IMR-90 (cell line): ENCODE measurements at regions not wholly inside any gene's neighbourhood (a gene's known extent, or its start where the extent isn't known, plus 50 kb on each side); places are given as distances from the start of the nearest gene placed in this dataset.

Source experiments
- ATAC-seq: fragments of 200-7000 bp; cut with Tn5 transposase; 2 replicates; pipeline ENCODE4 v1.9.1; 2020; ENCODE audit warnings: low read depth, mild to moderate bottlenecking, moderate library complexity
- BruUV-seq: library from RNA; stranded (reverse); fragments of 400-500 nt; replicated peaks from 2 replicates; lab custom pipeline; 2021; lab: Mats Ljungman, UMichigan
- CTCF ChIA-PET: fragments of 300-600 bp; formaldehyde crosslinking; extraction: SDS; loops from one replicate; lab custom pipeline; 2021; ENCODE audit warnings: antibody characterized with exemption; lab: Yijun Ruan, JAX
- POLR2A ChIA-PET: fragments of 300-600 bp; sonication (Branson Sonifier 250); formaldehyde crosslinking; loops from one replicate; lab custom pipeline; 2022; ENCODE audit warnings: antibody characterized with exemption; ENCODE audit not compliant: unreplicated experiment; lab: Charles Lee
- DNase-seq: peaks from one replicate; pipeline ENCODE4 v3.0.0; 2013
- H2AFZ ChIP-seq: replicated peaks from 2 replicates; pipeline ENCODE3; 2013; ENCODE audit warnings: low read length, mild to moderate bottlenecking; ENCODE audit not compliant: poor library complexity
- H2AK5ac ChIP-seq: 2 replicates; pipeline ENCODE4 v1.6.1; 2013; ENCODE audit warnings: low read depth, low read length, inconsistent platforms
- H2AK9ac ChIP-seq: replicated peaks from 2 replicates; pipeline ENCODE3; 2013; ENCODE audit warnings: mild to moderate bottlenecking, low read depth, low read length, moderate library complexity; ENCODE audit not compliant: poor library complexity
- H2BK120ac ChIP-seq: 2 replicates; pipeline ENCODE4 v1.6.1; 2013; ENCODE audit warnings: low read depth, low read length, inconsistent platforms
- H2BK15ac ChIP-seq: 3 replicates; pipeline ENCODE4 v1.6.1; 2013; ENCODE audit warnings: low read depth, low read length, inconsistent platforms
- H2BK20ac ChIP-seq: 2 replicates; pipeline ENCODE4 v1.6.1; 2013; ENCODE audit warnings: low read depth, mild to moderate bottlenecking, inconsistent platforms, low read length, moderate library complexity
- H2BK5ac ChIP-seq: 2 replicates; pipeline ENCODE4 v1.6.1; 2013; ENCODE audit warnings: mild to moderate bottlenecking, low read depth, low read length, inconsistent platforms; ENCODE audit not compliant: poor library complexity, severe bottlenecking
- H3K14ac ChIP-seq: replicated peaks from 2 replicates; pipeline ENCODE4 v1.6.1; 2013; ENCODE audit warnings: low read depth, low read length, inconsistent platforms
- H3K18ac ChIP-seq: 2 replicates; pipeline ENCODE4 v1.6.1; 2013; ENCODE audit warnings: low read depth, low read length, control low read depth
- H3K23ac ChIP-seq: 2 replicates; pipeline ENCODE4 v1.6.1; 2013; ENCODE audit warnings: low read depth, low read length, inconsistent platforms
- H3K27ac ChIP-seq: 2 replicates; pipeline ENCODE4 v1.5.1; 2013; ENCODE audit warnings: mild to moderate bottlenecking, control low read depth, low read length; ENCODE audit not compliant: insufficient read depth
- H3K27me3 ChIP-seq: 2 replicates; pipeline ENCODE4 v1.6.1; 2013; ENCODE audit warnings: low read length; ENCODE audit not compliant: control insufficient read depth, insufficient read depth
- H3K36me3 ChIP-seq: 2 replicates; pipeline ENCODE4 v1.6.1; 2013; ENCODE audit warnings: low read length, mixed read lengths; ENCODE audit not compliant: control insufficient read depth, insufficient read depth
- H3K4ac ChIP-seq: 2 replicates; pipeline ENCODE4 v1.6.1; 2013; ENCODE audit warnings: low read depth, low read length, inconsistent platforms
- H3K4me1 ChIP-seq: 2 replicates; pipeline ENCODE4 v1.6.1; 2013; ENCODE audit warnings: low read length, mixed read lengths; ENCODE audit not compliant: control insufficient read depth, insufficient read depth
- H3K4me2 ChIP-seq: 2 replicates; pipeline ENCODE4 v1.6.1; 2013; ENCODE audit warnings: low read depth, mild to moderate bottlenecking, control low read depth, low read length, moderate library complexity
- H3K4me3 ChIP-seq: 2 replicates; pipeline ENCODE4 v1.5.1; 2013; ENCODE audit warnings: low read depth, mild to moderate bottlenecking, control low read depth, low read length, moderate library complexity; ENCODE audit not compliant: insufficient read depth
- H3K56ac ChIP-seq: 2 replicates; pipeline ENCODE4 v1.6.1; 2013; ENCODE audit warnings: low read length, inconsistent platforms; ENCODE audit not compliant: insufficient read depth; ENCODE audit errors: extremely low read depth
- H3K79me1 ChIP-seq, 2 experiments: 2 replicates each; pipeline ENCODE4 v1.6.1; 2013; ENCODE audit warnings: low read length in 2 of 2, inconsistent platforms in 1 of 2, low read depth in 1 of 2
- H3K9ac ChIP-seq: 2 replicates; pipeline ENCODE4 v1.6.1; 2013; ENCODE audit warnings: low read depth, low read length, control low read depth
- H3K9me1 ChIP-seq: 2 replicates; pipeline ENCODE4 v1.6.1; 2013; ENCODE audit warnings: low read length, inconsistent platforms; ENCODE audit not compliant: insufficient read depth
- H3K9me3 ChIP-seq: 2 replicates; pipeline ENCODE4 v1.6.1; 2013; ENCODE audit warnings: low read length; ENCODE audit not compliant: control insufficient read depth, insufficient read depth
- H4K20me1 ChIP-seq: 2 replicates; pipeline ENCODE4 v1.6.1; 2013; ENCODE audit warnings: low read length, inconsistent platforms; ENCODE audit not compliant: insufficient read depth
- H4K5ac ChIP-seq: 2 replicates; pipeline ENCODE4 v1.6.1; 2013; ENCODE audit warnings: mild to moderate bottlenecking, low read depth, low read length, control low read depth
- H4K8ac ChIP-seq, 2 experiments: 2 replicates each; pipeline ENCODE4 v1.6.1; 2013; ENCODE audit warnings: low read depth in 2 of 2, low read length in 2 of 2, control low read depth in 1 of 2, inconsistent platforms in 1 of 2
- H4K91ac ChIP-seq: 2 replicates; pipeline ENCODE4 v1.6.1; 2013; ENCODE audit warnings: low read depth, low read length, inconsistent platforms; ENCODE audit not compliant: insufficient read depth
- CHD1 ChIP-seq: IDR thresholded peaks from 2 replicates; pipeline ENCODE4 v1.6.1; 2012; ENCODE audit warnings: low read depth, low read length, improper control_type of control experiment
- CTCF ChIP-seq: conservative IDR thresholded peaks from 2 replicates; pipeline ENCODE4 v1.5.1; 2012; ENCODE audit warnings: mild to moderate bottlenecking, low read depth, low read length, improper control_type of control experiment
- ELK1 ChIP-seq: fragments of 150-350 bp; IDR thresholded peaks from 2 replicates; pipeline ENCODE4 v1.6.1; 2016; ENCODE audit warnings: low read depth, mild to moderate bottlenecking, low read length, moderate library complexity, borderline replicate concordance
- MAZ ChIP-seq: IDR thresholded peaks from 2 replicates; pipeline ENCODE4 v1.6.1; 2012; ENCODE audit warnings: low read depth, mild to moderate bottlenecking, low read length, improper control_type of control experiment, moderate library complexity, borderline replicate concordance
- RFX5 ChIP-seq: IDR thresholded peaks from 2 replicates; pipeline ENCODE4 v1.8.0; 2012; ENCODE audit warnings: low read depth, mild to moderate bottlenecking, low read length, moderate library complexity
- SMC3 ChIP-seq: fragments of 150-350 bp; IDR thresholded peaks from 2 replicates; pipeline ENCODE4 v1.6.1; 2016; ENCODE audit warnings: low read depth, mild to moderate bottlenecking, antibody characterized with exemption, low read length, moderate library complexity
- dilution Hi-C: fragments of 300-500 bp; cut with HindIII; formaldehyde crosslinking; loops from one replicate; pipeline ENCODE4 v1.14.3; 2018; ENCODE audit warnings: low sequenced_read_pairs; ENCODE audit not compliant: unreplicated experiment
- in situ Hi-C: fragments of 300-500 bp; cut with MboI; formaldehyde crosslinking; loops from 3 replicates; pipeline ENCODE4 v1.14.3; 2019; ENCODE audit warnings: low sequenced_read_pairs, inconsistent platforms, mixed read lengths
- intact Hi-C: fragments of 100-400 bp; cut with micrococcal nuclease; formaldehyde crosslinking; loops from 2 replicates; pipeline ENCODE4 v1.10.0; 2022

GRCh38 chr6:48814957-48815356, 648.1 kb downstream of the MMUT start:
- ChIA-PET CTCF (no interaction called here), POLR2A (no interaction called here)
- H2BK20ac ChIP-seq, result no peak overlapping the region
- H3K23ac ChIP-seq, result no peak overlapping the region
- in situ Hi-C loops, result no loop called here
- H3K4me3 ChIP-seq, result no peak overlapping the region
- intact Hi-C loops, result no loop called here
- H3K27me3 ChIP-seq, result no peaks in the 10 kb centered on the region
- no peak overlapping the region for H2AK5ac ChIP-seq
- no peaks in the 10 kb centered on the region for H3K9me1 ChIP-seq
- dilution Hi-C loops, result no loop called here
- TF ChIP-seq CTCF (no peak), MAZ (no peak), CHD1 (no peak), ELK1 (no peak), SMC3 (no peak), RFX5 (no peak)
- H2BK120ac ChIP-seq, result no peak overlapping the region
- H3K18ac ChIP-seq, result no peak overlapping the region
- H4K20me1 ChIP-seq, result no peaks in the 10 kb centered on the region
- H4K91ac ChIP-seq, result no peak overlapping the region
- DNase-seq (no peak), ATAC-seq (no peak)
- H2BK15ac ChIP-seq, result no peak overlapping the region
- H3K4me1 ChIP-seq, result peaks cover 2% of the 10 kb centered on the region; the same call in 1 of the 2 replicates
- H4K5ac ChIP-seq, result no peak overlapping the region
- H3K9me3 ChIP-seq, result no peaks in the 10 kb centered on the region
- no peaks in the 10 kb centered on the region for H3K79me1 ChIP-seq
- H3K4me2 ChIP-seq, result no peak overlapping the region
- no peak overlapping the region for H3K27ac ChIP-seq
- no peak overlapping the region for H4K8ac ChIP-seq
- H2AK9ac ChIP-seq, result no peak overlapping the region
- H3K9ac ChIP-seq, result no peak overlapping the region
- no TSS peak for BruUV-seq
- no peak overlapping the region for H3K56ac ChIP-seq
- no peak overlapping the region for H3K4ac ChIP-seq
- no peaks in the 10 kb centered on the region for H3K36me3 ChIP-seq
- H2BK5ac ChIP-seq, result no peak overlapping the region
- no peak overlapping the region for H2AFZ ChIP-seq
- no peak overlapping the region for H3K14ac ChIP-seq
